ENCODE measurements at regions not wholly inside any gene's neighbourhood (a gene's known extent, or its start where the extent isn't known, plus 50 kb on each side); places are given as distances from the start of the nearest gene placed in this dataset.

GRCh38 chr1:66452982-66453381 is 81.0 kb upstream of the SGIP1 start:
- TF ChIP-seq, protein P1, sequence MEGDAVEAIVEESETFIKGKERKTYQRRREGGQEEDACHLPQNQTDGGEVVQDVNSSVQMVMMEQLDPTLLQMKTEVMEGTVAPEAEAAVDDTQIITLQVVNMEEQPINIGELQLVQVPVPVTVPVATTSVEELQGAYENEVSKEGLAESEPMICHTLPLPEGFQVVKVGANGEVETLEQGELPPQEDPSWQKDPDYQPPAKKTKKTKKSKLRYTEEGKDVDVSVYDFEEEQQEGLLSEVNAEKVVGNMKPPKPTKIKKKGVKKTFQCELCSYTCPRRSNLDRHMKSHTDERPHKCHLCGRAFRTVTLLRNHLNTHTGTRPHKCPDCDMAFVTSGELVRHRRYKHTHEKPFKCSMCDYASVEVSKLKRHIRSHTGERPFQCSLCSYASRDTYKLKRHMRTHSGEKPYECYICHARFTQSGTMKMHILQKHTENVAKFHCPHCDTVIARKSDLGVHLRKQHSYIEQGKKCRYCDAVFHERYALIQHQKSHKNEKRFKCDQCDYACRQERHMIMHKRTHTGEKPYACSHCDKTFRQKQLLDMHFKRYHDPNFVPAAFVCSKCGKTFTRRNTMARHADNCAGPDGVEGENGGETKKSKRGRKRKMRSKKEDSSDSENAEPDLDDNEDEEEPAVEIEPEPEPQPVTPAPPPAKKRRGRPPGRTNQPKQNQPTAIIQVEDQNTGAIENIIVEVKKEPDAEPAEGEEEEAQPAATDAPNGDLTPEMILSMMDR (IDR thresholded peaks at IDR 0.05), result no peak
- no peak for TF ChIP-seq POLR2A (IDR thresholded peaks at IDR 0.05)
